ENCODE measurements at regions not wholly inside any gene's neighbourhood (a gene's known extent, or its start where the extent isn't known, plus 50 kb on each side); places are given as distances from the start of the nearest gene placed in this dataset.
A peak's percentile ranks its signal among the peaks of the same experiment; 100 is the strongest.

DNA sequence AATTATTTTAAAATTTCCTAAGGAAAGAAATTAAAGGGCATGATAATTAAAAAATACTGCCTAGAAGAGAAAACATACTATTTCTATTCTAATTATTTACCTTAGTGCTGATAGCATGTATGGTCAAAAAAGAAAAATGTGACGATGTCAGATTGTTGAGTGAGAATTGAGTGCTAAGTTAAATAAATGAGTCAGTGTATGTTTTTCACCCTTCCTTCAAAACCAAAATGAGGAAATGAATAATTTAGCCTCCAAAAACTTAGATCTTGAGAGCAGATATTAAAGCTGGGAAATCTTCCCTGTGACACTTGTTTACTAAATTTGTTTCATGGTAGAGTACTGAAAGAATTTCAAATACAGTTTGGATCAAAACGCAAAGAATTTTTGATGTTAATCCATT lies 58.6 kb upstream of the NYAP2 start:
- Histone ChIP-seq H3K27ac (no peak overlapping the region), H3K27me3 (no peaks in the 10 kb centered on the region), H3K4me3 (no peak overlapping the region), H3K4me1 (no peaks in the 10 kb centered on the region), H3K9me3 (no peaks in the 10 kb centered on the region), H3K36me3 (no peaks in the 10 kb centered on the region)
- 36 to 43% methylated on average over 2 of the region's 2 CpGs for WGBS, 2 donors
- no peak for DNase-seq
- TF ChIP-seq POLR2A (IDR thresholded peaks at IDR 0.05) (no peak), POLR2AphosphoS5 (IDR thresholded peaks at IDR 0.05) (no peak), EP300 (IDR thresholded peaks at IDR 0.05) (no peak)
- TF ChIP-seq, protein P1, sequence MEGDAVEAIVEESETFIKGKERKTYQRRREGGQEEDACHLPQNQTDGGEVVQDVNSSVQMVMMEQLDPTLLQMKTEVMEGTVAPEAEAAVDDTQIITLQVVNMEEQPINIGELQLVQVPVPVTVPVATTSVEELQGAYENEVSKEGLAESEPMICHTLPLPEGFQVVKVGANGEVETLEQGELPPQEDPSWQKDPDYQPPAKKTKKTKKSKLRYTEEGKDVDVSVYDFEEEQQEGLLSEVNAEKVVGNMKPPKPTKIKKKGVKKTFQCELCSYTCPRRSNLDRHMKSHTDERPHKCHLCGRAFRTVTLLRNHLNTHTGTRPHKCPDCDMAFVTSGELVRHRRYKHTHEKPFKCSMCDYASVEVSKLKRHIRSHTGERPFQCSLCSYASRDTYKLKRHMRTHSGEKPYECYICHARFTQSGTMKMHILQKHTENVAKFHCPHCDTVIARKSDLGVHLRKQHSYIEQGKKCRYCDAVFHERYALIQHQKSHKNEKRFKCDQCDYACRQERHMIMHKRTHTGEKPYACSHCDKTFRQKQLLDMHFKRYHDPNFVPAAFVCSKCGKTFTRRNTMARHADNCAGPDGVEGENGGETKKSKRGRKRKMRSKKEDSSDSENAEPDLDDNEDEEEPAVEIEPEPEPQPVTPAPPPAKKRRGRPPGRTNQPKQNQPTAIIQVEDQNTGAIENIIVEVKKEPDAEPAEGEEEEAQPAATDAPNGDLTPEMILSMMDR (IDR thresholded peaks at IDR 0.05), result no peak
- ATAC-seq (ENCODE audit: low FRiP score in 2 of 2), result no peak

DNA sequence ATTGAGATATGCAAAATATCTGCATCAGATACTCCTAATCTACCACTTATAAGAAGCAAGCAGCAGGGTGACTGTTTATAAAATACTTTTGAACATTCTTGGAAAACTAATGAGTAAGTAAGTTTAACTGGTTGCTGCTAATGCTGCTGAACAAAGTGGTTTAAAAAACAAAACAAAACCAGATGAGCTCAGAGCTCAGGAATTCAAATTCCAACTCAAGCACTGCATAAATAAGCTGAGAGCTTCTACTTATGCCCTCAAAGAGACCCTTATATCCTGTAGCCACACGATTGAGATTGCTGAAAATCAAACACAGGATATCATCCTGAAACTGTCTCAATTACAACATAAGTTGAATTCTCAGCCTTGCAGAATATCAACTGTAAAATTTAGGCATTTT lies 62.3 kb upstream of the NYAP2 start:
- Histone ChIP-seq H3K9me3 (no peaks in the 10 kb centered on the region), H3K4me1 (peaks cover 0 to 3% (median 0%) of the 10 kb centered on the region in 4 donors), H3K27me3 (no peaks in the 10 kb centered on the region), H3K4me3 (no peak overlapping the region), H3K36me3 (no peaks in the 10 kb centered on the region), H3K27ac (no peak overlapping the region)
- WGBS, 2 donors, result 8 to 15% methylated on average over 1 of the region's 1 CpG
- DNase-seq (no peak), ATAC-seq (ENCODE audit: low FRiP score in 2 of 2) (peak in 1 of 2 donors; percentile 67)
- no peak for TF ChIP-seq POLR2AphosphoS5 (IDR thresholded peaks at IDR 0.05)
- no peak for TF ChIP-seq EP300 (IDR thresholded peaks at IDR 0.05)
- no peak for TF ChIP-seq POLR2A (IDR thresholded peaks at IDR 0.05)
- TF ChIP-seq, protein P1 (IDR thresholded peaks at IDR 0.05), result no peak

DNA sequence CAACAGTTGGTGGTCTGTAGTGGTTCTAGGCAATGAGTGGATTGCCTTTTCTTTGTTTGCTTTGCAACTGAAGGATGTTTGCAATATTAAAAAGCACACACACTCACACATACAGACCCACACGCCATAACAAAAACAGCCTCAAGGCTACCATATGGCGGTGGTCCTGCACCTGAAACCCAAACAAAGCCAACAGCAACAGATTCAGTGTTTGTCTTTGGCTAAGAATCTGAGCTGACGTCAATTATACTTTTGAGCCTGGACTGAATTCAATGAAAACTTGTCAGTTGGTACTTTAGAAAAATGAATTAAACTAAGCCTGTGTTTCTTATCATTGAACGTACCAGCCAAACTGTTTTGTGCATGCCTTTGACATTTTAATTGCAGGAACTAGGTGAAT lies 65.0 kb upstream of the NYAP2 start:
- Histone ChIP-seq H3K27me3 (no peaks in the 10 kb centered on the region), H3K27ac (no peak overlapping the region), H3K4me1 (peaks cover 0 to 3% (median 0%) of the 10 kb centered on the region in 4 donors), H3K4me3 (no peak overlapping the region), H3K36me3 (no peaks in the 10 kb centered on the region), H3K9me3 (no peaks in the 10 kb centered on the region)
- WGBS, 2 donors, result 47 to 52% methylated on average over 4 of the region's 4 CpGs
- DNase-seq (no peak), ATAC-seq (ENCODE audit: low FRiP score in 2 of 2) (peak in 1 of 2 donors; percentile 34)
- TF ChIP-seq, protein P1 (IDR thresholded peaks at IDR 0.05), result no peak
- no peak for TF ChIP-seq POLR2A (IDR thresholded peaks at IDR 0.05)
- no peak for TF ChIP-seq EP300 (IDR thresholded peaks at IDR 0.05)
- TF ChIP-seq POLR2AphosphoS5 (IDR thresholded peaks at IDR 0.05), result no peak

DNA sequence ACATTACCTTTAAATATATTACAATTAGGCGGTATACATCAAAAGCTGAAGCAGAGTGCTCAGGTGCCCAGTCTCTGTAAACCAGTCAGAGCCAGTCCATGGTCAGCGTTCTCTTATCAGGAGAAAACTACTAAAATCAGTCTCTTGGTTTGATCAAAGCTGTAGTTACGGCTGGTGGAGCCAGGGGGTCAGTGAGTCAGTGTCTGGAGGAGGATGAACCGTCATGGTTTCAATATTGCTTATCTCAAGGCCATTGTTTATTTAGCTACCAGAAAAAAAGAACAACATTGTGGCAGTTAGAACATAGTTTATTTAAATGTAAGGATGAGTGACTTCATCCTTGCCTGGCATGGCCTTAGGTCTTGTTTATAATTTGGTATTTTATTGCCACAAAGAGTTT lies 71.3 kb upstream of the NYAP2 start:
- DNase-seq (no peak), ATAC-seq (ENCODE audit: low FRiP score in 2 of 2) (no peak)
- H3K4me1 ChIP-seq, result no peaks in the 10 kb centered on the region
- no peaks in the 10 kb centered on the region for H3K36me3 ChIP-seq
- no peaks in the 10 kb centered on the region for H3K27me3 ChIP-seq
- no peak overlapping the region for H3K4me3 ChIP-seq
- WGBS, 2 donors, result 46 to 48% methylated on average over 4 of the region's 4 CpGs
- no peak overlapping the region for H3K27ac ChIP-seq
- no peak for TF ChIP-seq EP300 (IDR thresholded peaks at IDR 0.05)
- TF ChIP-seq, protein P1 (IDR thresholded peaks at IDR 0.05), result no peak
- no peak for TF ChIP-seq POLR2AphosphoS5 (IDR thresholded peaks at IDR 0.05)
- no peak for TF ChIP-seq POLR2A (IDR thresholded peaks at IDR 0.05)
- H3K9me3 ChIP-seq, result no peaks in the 10 kb centered on the region

DNA sequence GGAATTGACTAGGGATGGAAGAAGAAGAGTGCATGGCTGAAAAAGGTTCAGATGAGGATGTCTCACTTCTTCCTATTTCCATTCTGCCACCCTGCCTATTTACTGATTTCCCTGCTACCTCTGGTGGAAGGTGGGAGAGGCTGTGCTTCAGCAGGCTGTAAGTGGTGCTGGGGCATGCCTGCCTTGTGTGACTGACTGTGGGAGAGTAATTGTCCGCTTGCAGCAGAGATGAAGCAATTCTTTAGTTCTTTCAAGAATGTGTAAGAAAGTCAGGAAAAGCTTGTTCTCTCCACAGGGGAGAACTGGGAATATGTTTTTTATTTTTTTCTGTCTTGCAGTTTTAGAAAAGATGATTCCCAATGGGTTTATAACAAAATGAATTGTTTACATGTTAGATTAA lies 72.5 kb upstream of the NYAP2 start:
- Histone ChIP-seq H3K27me3 (no peaks in the 10 kb centered on the region), H3K4me1 (no peaks in the 10 kb centered on the region), H3K9me3 (no peaks in the 10 kb centered on the region), H3K4me3 (no peak overlapping the region), H3K36me3 (no peaks in the 10 kb centered on the region), H3K27ac (no peak overlapping the region)
- WGBS, 2 donors, result 54 to 71% methylated on average over 1 of the region's 1 CpG
- no peak for ATAC-seq (ENCODE audit: low FRiP score in 2 of 2)
- no peak for TF ChIP-seq EP300 (IDR thresholded peaks at IDR 0.05)
- TF ChIP-seq POLR2A (IDR thresholded peaks at IDR 0.05), result no peak
- no peak for TF ChIP-seq POLR2AphosphoS5 (IDR thresholded peaks at IDR 0.05)
- TF ChIP-seq, protein P1 (IDR thresholded peaks at IDR 0.05), result no peak
- DNase-seq, result no peak

All from upper lobe of left lung (tissue), 6 donors.